ENCODE measurements at regions not wholly inside any gene's neighbourhood (a gene's known extent, or its start where the extent isn't known, plus 50 kb on each side); places are given as distances from the start of the nearest gene placed in this dataset.

DNA sequence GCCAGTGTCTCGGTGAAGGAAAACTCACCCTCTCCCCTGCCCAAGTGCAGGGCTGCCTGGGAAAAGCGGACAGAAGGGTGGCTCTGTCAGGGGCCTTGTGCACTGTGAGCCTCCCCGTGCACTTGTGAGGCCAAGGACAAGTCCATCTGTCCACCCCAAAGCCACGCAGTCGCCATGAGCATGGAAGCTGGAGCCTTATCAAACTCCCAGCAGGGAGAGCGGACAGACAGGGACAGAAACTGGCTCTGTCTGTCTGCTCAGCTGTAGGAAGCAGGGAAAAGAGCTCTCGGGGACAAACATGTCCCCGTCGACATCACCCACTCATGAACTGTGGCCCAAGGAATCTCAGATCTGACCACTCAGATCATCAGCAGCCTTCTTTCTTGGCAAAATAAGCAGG lies 1385.4 kb downstream of the TBC1D22A start:
- TF ChIP-seq, protein P1, sequence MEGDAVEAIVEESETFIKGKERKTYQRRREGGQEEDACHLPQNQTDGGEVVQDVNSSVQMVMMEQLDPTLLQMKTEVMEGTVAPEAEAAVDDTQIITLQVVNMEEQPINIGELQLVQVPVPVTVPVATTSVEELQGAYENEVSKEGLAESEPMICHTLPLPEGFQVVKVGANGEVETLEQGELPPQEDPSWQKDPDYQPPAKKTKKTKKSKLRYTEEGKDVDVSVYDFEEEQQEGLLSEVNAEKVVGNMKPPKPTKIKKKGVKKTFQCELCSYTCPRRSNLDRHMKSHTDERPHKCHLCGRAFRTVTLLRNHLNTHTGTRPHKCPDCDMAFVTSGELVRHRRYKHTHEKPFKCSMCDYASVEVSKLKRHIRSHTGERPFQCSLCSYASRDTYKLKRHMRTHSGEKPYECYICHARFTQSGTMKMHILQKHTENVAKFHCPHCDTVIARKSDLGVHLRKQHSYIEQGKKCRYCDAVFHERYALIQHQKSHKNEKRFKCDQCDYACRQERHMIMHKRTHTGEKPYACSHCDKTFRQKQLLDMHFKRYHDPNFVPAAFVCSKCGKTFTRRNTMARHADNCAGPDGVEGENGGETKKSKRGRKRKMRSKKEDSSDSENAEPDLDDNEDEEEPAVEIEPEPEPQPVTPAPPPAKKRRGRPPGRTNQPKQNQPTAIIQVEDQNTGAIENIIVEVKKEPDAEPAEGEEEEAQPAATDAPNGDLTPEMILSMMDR (IDR thresholded peaks at IDR 0.05; ENCODE audit: insufficient read depth, low read depth, low read length) = no peak
- Histone ChIP-seq H3K4me3 (ENCODE audit: low read depth, low read length) (no peak overlapping the region), H3K27me3 (ENCODE audit: control insufficient read depth, insufficient read depth, low read length) (no peaks in the 10 kb centered on the region), H3K36me3 (ENCODE audit: control insufficient read depth, insufficient read depth, low read length) (no peaks in the 10 kb centered on the region)
- ChIA-PET POLR2A (no interaction called here), CTCF (no interaction called here)
- no peak for DNase-seq (ENCODE audit: low read depth)

DNA sequence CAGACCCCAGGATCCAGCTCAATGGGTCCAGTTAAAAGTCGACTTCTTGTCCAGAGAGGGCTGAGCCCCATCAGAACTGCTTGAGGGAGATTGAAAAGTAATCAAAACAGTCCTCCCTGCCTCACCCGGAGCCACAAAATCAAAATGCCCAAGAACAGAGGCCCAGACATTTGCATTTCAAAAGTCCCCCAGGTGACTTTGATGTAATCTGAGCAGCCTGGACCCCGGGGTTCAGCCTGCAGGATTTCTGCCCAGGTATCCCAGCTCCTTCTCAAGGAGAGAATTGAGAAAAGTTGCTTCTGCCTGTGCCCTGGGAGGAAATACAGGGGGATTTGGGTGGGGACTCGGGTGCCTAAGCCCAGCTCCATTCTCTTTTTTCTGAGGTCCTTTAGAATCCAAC lies 1385.0 kb downstream of the TBC1D22A start:
- DNase-seq (ENCODE audit: low read depth) = no peak
- ChIA-PET CTCF (no interaction called here), POLR2A (no interaction called here)
- TF ChIP-seq, protein P1 (IDR thresholded peaks at IDR 0.05; ENCODE audit: insufficient read depth, low read depth, low read length) = no peak
- Histone ChIP-seq H3K4me3 (ENCODE audit: low read depth, low read length) (no peak overlapping the region), H3K27me3 (ENCODE audit: control insufficient read depth, insufficient read depth, low read length) (no peaks in the 10 kb centered on the region), H3K36me3 (ENCODE audit: control insufficient read depth, insufficient read depth, low read length) (no peaks in the 10 kb centered on the region)

DNA sequence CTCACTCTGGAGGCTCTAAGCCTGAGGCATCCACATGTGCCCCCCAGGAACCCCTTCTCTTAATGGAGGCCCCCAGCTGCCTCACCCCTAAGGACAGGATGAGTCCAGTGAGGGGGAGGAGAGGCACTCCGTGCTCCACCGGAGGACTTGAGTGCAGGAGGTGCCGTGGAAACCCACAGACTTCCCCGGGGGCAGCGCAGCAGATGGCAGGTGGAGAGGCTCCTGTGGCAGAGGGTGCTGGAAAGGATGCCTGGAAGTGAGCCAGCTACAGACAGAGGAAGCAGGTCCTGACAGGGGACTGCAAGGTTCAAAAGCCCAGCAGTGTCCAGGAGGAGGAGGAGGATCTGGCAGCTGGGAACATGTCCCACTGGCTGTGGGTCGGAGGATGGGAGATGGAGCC lies 1384.0 kb downstream of the TBC1D22A start:
- ChIA-PET POLR2A (no interaction called here), CTCF (no interaction called here)
- TF ChIP-seq, protein P1 (IDR thresholded peaks at IDR 0.05; ENCODE audit: insufficient read depth, low read depth, low read length) = no peak
- DNase-seq (ENCODE audit: low read depth) = no peak
- Histone ChIP-seq H3K27me3 (ENCODE audit: control insufficient read depth, insufficient read depth, low read length) (no peaks in the 10 kb centered on the region), H3K36me3 (ENCODE audit: control insufficient read depth, insufficient read depth, low read length) (no peaks in the 10 kb centered on the region), H3K4me3 (ENCODE audit: low read depth, low read length) (no peak overlapping the region)

DNA sequence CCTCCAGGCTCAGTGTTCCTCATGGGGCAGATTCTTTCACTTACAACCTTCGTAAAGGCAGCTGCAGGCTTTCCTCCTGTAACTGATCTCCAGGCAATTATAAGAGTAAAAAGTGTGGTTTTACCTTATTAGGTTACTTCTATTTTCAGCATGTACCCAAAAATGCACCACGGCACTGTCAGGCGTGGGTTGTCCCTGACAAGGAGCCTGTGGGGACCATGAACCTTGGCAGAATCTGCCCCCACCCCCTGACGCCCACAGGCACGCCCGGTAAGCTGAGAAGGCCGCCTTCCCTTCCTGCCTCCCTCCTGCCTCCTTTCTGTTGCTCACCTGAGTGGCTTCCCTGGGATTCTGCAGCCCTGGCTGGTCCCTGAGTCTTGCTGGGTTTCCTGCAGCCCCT lies 1383.3 kb downstream of the TBC1D22A start:
- POLR2A ChIA-PET = no interaction called here
- TF ChIP-seq, protein P1 (IDR thresholded peaks at IDR 0.05; ENCODE audit: insufficient read depth, low read depth, low read length) = no peak
- H3K27me3 ChIP-seq (ENCODE audit: control insufficient read depth, insufficient read depth, low read length) = no peaks in the 10 kb centered on the region
- H3K36me3 ChIP-seq (ENCODE audit: control insufficient read depth, insufficient read depth, low read length) = no peaks in the 10 kb centered on the region
- CTCF ChIA-PET = no interaction called here
- DNase-seq (ENCODE audit: low read depth) = no peak
- H3K4me3 ChIP-seq (ENCODE audit: low read depth, low read length) = no peak overlapping the region

DNA sequence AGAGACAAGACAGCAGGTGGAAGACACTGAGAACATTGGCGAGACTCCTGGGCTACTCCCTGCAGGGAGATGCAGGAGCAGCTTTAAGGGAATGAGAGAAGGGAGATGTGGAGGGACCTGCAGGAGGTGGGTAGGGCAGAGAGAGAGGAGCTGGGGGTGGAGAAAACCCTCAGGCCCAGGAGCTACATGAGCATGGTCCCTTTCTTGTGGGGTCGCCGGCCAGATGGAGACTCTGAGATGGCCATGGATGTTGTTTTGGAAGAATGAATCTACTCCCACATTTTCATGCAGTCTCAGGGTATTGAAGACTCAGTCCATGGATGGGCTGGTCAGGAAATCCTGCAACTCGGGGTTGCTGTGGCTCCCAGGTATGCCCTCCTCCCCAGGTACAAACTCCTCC lies 1381.9 kb downstream of the TBC1D22A start:
- Histone ChIP-seq H3K36me3 (ENCODE audit: control insufficient read depth, insufficient read depth, low read length) (no peaks in the 10 kb centered on the region), H3K27me3 (ENCODE audit: control insufficient read depth, insufficient read depth, low read length) (no peaks in the 10 kb centered on the region), H3K4me3 (ENCODE audit: low read depth, low read length) (no peak overlapping the region)
- ChIA-PET CTCF (no interaction called here), POLR2A (no interaction called here)
- TF ChIP-seq, protein P1 (IDR thresholded peaks at IDR 0.05; ENCODE audit: insufficient read depth, low read depth, low read length) = no peak
- no peak for DNase-seq (ENCODE audit: low read depth)

All from BJ (cell line).